ENCODE measurements at regions not wholly inside any gene's neighbourhood (a gene's known extent, or its start where the extent isn't known, plus 50 kb on each side); places are given as distances from the start of the nearest gene placed in this dataset.

GRCh38 chr12:83805873-83806272 is 1106.7 kb downstream of the SLC6A15 start:
- WGBS (ENCODE audit: insufficient coverage) = 71% methylated on average over 1 of the region's 4 CpGs
- no peak for ATAC-seq (ENCODE audit: low read depth)
- H3K9me3 Mint-ChIP-seq (ENCODE audit: insufficient read depth) = no peaks in the 10 kb centered on the region
- H3K27ac Mint-ChIP-seq = no peak overlapping the region
- Histone ChIP-seq H3K4me3 (ENCODE audit: control extremely low read depth in 1 of 5, extremely low read depth in 1 of 5, insufficient read depth in 1 of 5, low read depth in 2 of 5, low read length in 4 of 5) (no peak overlapping the region), H3K36me3 (replicated peaks in 1 of 2; ENCODE audit: control extremely low read depth in 1 of 2, control insufficient read depth in 1 of 2, extremely low read depth in 1 of 2, insufficient read depth in 2 of 2, low read length in 1 of 2) (no peaks in the 10 kb centered on the region), H3K79me2 (ENCODE audit: control insufficient read depth, insufficient read depth, low read length) (no peaks in the 10 kb centered on the region), H3K9ac (ENCODE audit: low read length) (no peak overlapping the region), H2AFZ (ENCODE audit: insufficient read depth, low read depth, low read length, poor library complexity, severe bottlenecking) (no peak overlapping the region), H4K20me1 (ENCODE audit: control insufficient read depth, insufficient read depth, low read length, poor library complexity, severe bottlenecking) (no peaks in the 10 kb centered on the region), H3K27ac (ENCODE audit: low read length in 2 of 2) (no peak overlapping the region), H3K4me1 (ENCODE audit: control insufficient read depth in 2 of 2, insufficient read depth in 2 of 2, low read length in 2 of 2) (no peaks in the 10 kb centered on the region), H3K27me3 (replicated peaks in 1 of 4; ENCODE audit: control extremely low read depth in 1 of 4, control insufficient read depth in 3 of 4, insufficient read depth in 4 of 4, low read length in 3 of 4) (no peaks in the 10 kb centered on the region), H3K4me2 (replicated peaks; ENCODE audit: low read depth, low read length, poor library complexity, severe bottlenecking) (no peak overlapping the region), H3K9me3 (ENCODE audit: control extremely low read depth in 1 of 3, control insufficient read depth in 2 of 3, insufficient read depth in 1 of 3, low read length in 2 of 3) (peaks cover 0 to 4% (median 0%) of the 10 kb centered on the region in 3 donors)
- no peaks in the 10 kb centered on the region for H3K4me1 Mint-ChIP-seq
- no peak overlapping the region for H3K4me3 Mint-ChIP-seq
- ChIA-PET POLR2A (no interaction called here), CTCF (no interaction called here)
- intact Hi-C loops (cut with micrococcal nuclease) = no loop called here
- no peak for TF ChIP-seq EZH2 (IDR thresholded peaks at IDR 0.05; ENCODE audit: borderline replicate concordance, insufficient read depth, low read depth, low read length, poor library complexity, severe bottlenecking)
- TF ChIP-seq, protein P1, sequence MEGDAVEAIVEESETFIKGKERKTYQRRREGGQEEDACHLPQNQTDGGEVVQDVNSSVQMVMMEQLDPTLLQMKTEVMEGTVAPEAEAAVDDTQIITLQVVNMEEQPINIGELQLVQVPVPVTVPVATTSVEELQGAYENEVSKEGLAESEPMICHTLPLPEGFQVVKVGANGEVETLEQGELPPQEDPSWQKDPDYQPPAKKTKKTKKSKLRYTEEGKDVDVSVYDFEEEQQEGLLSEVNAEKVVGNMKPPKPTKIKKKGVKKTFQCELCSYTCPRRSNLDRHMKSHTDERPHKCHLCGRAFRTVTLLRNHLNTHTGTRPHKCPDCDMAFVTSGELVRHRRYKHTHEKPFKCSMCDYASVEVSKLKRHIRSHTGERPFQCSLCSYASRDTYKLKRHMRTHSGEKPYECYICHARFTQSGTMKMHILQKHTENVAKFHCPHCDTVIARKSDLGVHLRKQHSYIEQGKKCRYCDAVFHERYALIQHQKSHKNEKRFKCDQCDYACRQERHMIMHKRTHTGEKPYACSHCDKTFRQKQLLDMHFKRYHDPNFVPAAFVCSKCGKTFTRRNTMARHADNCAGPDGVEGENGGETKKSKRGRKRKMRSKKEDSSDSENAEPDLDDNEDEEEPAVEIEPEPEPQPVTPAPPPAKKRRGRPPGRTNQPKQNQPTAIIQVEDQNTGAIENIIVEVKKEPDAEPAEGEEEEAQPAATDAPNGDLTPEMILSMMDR (IDR thresholded peaks at IDR 0.05) = no peak
- H3K27me3 Mint-ChIP-seq = no peaks in the 10 kb centered on the region
- DNase-seq = no peak

DNA sequence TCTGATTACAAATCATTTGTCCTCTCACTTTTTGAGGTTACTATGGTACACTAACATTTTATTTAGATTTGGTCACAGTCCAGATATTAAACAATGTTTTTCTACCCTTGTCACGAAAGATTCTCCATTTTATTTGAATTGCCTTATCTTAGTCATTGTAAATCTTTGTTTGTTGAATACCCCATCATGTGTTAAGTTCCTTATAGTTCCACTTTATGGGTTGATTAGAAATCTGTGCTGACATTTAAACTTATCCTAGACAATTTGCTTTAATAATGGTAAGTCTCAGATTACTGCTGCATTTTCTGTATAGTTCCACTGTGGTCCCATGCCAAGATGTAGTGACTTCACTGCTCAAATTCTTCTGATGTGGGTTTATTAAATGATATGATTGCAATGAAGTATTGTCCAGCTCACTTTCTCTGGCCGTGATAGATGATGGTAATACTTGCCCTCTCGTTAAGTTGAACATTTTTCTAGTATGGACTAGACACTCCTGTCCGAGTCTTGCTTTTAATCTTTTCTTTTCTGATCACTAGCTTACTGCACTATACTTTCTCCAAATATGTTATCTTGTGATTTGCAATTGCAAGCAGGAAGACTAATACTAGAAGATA is 1107.3 kb downstream of the SLC6A15 start:
- H3K27me3 Mint-ChIP-seq = no peaks in the 10 kb centered on the region
- intact Hi-C loops (cut with micrococcal nuclease) = no loop called here
- H2AFZ ChIP-seq (ENCODE audit: insufficient read depth, low read depth, low read length, poor library complexity, severe bottlenecking) = no peak overlapping the region
- POLR2A ChIA-PET = no interaction called here
- H3K4me3 ChIP-seq (ENCODE audit: control extremely low read depth in 1 of 5, extremely low read depth in 1 of 5, insufficient read depth in 1 of 5, low read depth in 2 of 5, low read length in 4 of 5) = no peak overlapping the region
- no peak overlapping the region for H3K4me3 Mint-ChIP-seq
- H3K4me1 Mint-ChIP-seq = no peaks in the 10 kb centered on the region
- CTCF ChIA-PET = no interaction called here
- no peak overlapping the region for H3K9ac ChIP-seq (ENCODE audit: low read length)
- H3K27ac Mint-ChIP-seq = no peak overlapping the region
- peaks cover 0 to 6% (median 0%) of the 10 kb centered on the region in 3 donors for H3K9me3 ChIP-seq (ENCODE audit: control extremely low read depth in 1 of 3, control insufficient read depth in 2 of 3, insufficient read depth in 1 of 3, low read length in 2 of 3)
- H3K9me3 Mint-ChIP-seq (ENCODE audit: insufficient read depth) = no peaks in the 10 kb centered on the region
- no peaks in the 10 kb centered on the region for H3K36me3 ChIP-seq (replicated peaks in 1 of 2; ENCODE audit: control extremely low read depth in 1 of 2, control insufficient read depth in 1 of 2, extremely low read depth in 1 of 2, insufficient read depth in 2 of 2, low read length in 1 of 2)
- no peaks in the 10 kb centered on the region for H3K27me3 ChIP-seq (replicated peaks in 1 of 4; ENCODE audit: control extremely low read depth in 1 of 4, control insufficient read depth in 3 of 4, insufficient read depth in 4 of 4, low read length in 3 of 4)
- no CpG with 5 or more reads among the region's 4 CpGs for WGBS (ENCODE audit: insufficient coverage)
- no peaks in the 10 kb centered on the region for H4K20me1 ChIP-seq (ENCODE audit: control insufficient read depth, insufficient read depth, low read length, poor library complexity, severe bottlenecking)
- ATAC-seq (ENCODE audit: low read depth) (no peak), DNase-seq (no peak)
- H3K4me1 ChIP-seq (ENCODE audit: control insufficient read depth in 2 of 2, insufficient read depth in 2 of 2, low read length in 2 of 2) = no peaks in the 10 kb centered on the region
- H3K27ac ChIP-seq (ENCODE audit: low read length in 2 of 2) = no peak overlapping the region
- H3K79me2 ChIP-seq (ENCODE audit: control insufficient read depth, insufficient read depth, low read length) = no peaks in the 10 kb centered on the region
- no peak for TF ChIP-seq EZH2 (IDR thresholded peaks at IDR 0.05; ENCODE audit: borderline replicate concordance, insufficient read depth, low read depth, low read length, poor library complexity, severe bottlenecking)
- TF ChIP-seq, protein P1 (IDR thresholded peaks at IDR 0.05) = no peak
- no peak overlapping the region for H3K4me2 ChIP-seq (replicated peaks; ENCODE audit: low read depth, low read length, poor library complexity, severe bottlenecking)

Measured in B cell (primary cell).